ENCODE measurements at regions not wholly inside any gene's neighbourhood (a gene's known extent, or its start where the extent isn't known, plus 50 kb on each side); places are given as distances from the start of the nearest gene placed in this dataset.

DNA sequence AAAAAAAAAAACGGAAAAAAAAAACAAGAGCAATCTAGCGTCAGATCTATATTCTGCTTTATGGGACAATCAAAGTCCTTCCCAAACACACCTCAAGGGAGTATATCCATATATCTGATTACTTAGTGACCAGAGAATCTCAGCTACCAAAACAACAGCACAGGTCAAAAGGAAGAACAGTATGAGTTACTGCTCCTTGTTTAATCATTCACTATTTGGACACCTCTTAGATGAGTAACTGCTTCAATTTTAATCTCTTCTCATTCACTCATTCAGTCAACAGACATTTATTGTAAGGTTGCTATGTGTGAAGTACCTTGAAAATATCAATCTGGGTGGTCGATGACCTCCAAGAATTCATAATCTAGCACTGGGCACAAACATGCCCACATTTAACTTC lies 193.2 kb downstream of the IRS2 start:
- DNase-seq: no peak

- no peak for DNase-seq
Measured at GRCh38 chr13:109592770-109593169, 193.6 kb downstream of the IRS2 start.

DNA sequence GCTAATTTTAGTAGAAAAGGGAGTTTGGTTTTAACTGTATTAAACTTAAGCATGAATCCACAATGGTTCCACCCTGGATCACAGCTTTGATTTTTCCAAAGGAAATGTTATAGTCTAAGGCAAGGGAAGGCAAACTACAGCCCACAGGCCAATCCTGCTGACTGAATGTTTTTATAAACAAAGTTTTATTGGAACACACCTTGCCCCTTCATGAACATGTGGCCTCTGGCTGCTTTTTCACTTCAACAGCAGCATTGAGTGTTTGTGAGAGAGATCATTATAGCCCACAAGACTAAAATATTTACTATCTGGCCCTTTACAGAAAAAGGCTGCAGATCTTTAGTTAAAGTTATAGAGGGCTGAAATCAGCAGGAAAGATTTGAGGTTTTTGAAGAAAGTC lies 198.7 kb downstream of the IRS2 start:
- no peak for DNase-seq

- DNase-seq: no peak
Measured at GRCh38 chr13:109586509-109587346, 199.7 kb downstream of the IRS2 start.

DNA sequence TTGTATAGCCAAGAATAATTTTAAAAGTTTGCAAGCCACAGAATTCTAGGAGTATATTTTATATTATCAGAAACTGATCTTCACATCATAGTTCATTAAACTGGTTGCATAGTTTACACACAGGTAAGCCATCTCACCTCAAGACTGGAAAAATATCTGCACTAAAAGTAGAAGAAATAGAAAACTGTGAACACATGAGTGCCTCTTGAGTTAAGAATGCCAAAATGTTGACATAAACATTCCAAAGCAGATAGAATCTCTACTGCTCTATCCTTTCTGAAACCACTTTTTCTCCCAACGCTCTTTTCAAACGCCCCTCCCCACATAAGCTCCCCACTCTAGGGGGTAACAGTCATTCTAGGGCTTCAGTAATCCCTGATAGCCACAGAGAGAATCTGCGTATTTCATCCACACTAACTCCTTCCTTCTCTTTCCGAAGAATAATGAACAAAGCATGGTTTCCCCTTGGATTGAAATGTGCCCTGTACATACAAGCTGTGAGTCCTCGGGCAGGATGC lies 201.5 kb downstream of the IRS2 start:
- no peak for DNase-seq

GRCh38 chr13:109577191-109577700 lies 209.1 kb downstream of the IRS2 start:
- no peak for DNase-seq

GRCh38 chr13:109576331-109576813 lies 210.0 kb downstream of the IRS2 start:
- DNase-seq: no peak

DNA sequence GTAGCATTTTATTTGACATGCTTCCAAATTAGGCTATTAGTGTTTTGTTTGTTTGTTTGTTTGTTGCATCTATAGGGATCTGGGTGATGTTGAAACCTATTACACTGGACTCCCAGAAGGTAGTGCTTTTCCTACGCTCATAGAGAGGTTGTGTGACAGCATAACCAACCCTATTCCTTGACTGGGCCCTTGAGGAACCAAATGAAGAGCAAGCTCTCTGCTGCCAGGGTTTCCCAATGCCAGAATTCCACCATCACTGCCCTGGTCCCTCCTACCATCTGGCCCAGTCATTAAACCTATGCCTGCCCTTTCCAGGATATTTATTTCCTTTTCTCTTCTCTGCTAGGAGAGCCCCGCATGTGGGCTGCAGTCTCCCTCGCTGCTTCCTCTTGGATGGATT lies 210.6 kb downstream of the IRS2 start:
- no peak for DNase-seq

DNA sequence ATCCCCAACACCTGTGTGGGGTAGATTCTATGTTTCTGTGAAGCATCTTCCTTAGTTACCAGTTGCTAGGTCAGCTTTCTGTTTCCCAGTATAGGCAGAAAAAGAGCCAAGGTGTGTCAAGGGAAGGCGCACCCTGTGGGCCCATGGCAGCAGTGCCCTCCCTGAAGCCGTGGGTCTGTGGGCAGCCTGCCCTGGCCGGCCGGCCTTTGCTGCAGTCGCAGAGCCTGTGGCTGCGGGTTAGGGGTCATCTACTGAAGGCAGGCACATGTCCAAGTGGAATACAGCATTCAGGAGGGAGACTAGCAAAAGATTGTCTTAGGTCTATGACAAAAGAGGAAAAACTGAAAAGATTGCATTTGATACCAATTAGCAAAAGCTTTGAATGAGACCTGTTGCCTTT lies 214.0 kb downstream of the IRS2 start:
- DNase-seq: no peak

- no peak for DNase-seq
Measured at GRCh38 chr13:109569958-109570711, 216.2 kb downstream of the IRS2 start.

DNA sequence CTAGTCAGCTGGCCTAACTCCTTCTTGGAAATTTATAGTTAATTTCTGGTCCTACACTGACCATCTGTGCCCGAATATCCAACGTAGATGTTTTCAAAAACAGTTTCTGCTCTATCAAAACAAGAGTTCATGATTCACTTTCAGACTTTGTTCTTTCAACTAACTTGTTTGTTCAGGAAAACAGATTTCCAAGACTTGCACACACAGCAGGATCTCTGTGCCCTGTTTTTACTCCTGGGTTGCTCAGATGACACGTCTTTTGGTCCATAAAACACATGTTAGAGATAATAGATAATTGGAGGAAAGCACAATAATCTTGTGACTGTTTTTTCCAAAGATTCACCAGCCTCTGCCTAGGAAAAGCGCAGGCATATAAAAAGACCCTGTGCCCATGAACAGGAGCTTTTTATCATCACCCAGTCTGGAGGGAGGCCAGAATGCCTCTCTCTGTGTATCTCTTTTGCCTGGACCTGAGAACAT lies 218.0 kb downstream of the IRS2 start:
- no peak for DNase-seq

DNA sequence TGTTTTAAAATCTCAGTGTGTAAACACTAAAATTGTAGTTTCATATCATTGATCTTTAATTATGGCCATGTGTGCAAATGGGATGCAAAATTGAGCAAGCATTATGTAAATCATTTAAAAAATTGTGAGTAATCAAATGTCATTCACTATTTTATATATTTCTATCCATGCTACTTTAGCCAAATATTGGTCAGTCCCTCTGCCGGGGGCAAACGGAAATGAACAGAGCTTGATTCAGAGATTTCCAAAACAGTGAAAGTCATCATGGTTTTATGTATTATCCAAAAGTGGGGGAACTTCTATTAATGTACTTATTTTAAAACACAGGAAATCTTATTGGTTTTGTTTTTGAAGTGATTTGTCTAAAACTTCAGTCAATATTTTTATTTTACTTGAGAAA lies 219.1 kb downstream of the IRS2 start:
- no peak for DNase-seq

DNA sequence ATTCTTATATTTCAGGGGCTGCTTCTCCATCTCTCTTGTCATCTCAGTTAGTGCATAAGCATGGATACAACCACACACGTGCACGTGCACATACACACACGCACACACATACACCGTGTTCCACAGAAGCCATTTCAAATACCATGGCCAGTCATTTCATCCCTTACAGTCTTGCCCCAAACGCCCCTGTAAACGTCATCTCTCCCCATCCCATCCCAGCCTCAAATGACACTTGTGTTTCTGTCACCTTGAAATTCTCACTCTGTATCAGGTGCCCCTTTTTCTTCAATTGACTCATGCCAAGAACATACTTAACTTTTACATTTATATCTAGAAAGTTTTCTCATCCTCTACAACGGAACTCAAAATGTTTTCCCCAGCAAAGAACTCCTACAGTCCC lies 220.5 kb downstream of the IRS2 start:
- DNase-seq: no peak

GRCh38 chr13:109548374-109548773 lies 238.0 kb downstream of the IRS2 start:
- DNase-seq: no peak

DNA sequence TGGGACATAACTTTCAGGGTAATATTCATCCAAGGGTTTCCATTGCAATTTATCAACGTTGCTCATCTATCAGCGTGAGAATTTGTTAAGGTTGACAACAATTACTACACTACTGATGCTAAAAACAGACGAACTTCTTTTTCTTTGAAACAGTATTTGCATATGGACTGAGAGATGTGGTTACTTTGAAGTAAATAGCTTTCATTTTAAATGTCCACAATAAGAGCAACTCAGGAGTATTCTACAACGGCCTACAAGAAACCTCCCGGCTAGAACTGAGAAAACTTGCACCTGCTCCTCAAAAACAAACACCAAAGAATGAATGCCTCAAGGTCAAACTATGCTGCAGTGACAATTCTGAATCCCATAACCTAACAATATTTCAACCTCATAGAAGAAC lies 238.4 kb downstream of the IRS2 start:
- no peak for DNase-seq

DNA sequence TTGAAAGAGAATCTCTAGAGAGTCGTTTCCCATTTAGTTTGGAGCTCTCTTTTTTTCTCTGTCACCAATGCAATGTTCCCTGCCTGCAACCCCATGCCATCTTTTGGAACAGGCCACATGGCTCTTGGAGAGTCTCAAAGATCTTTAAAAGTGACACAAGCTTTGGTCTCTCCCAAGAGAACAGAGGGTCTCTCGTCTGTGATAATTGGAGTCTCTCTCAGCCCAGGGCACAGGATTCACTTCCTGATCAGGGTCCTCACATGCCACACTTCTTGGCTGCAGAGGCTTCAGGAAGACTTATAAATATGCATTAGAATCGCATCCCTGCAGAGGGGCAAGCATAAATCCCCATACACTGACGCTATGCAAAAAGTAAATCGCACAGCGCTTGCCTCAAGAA lies 240.5 kb downstream of the IRS2 start:
- DNase-seq: no peak

- no peak for DNase-seq
Measured at GRCh38 chr13:109541081-109541480, 245.3 kb downstream of the IRS2 start.

GRCh38 chr13:109537584-109537983 lies 248.8 kb downstream of the IRS2 start:
- DNase-seq: no peak

GRCh38 chr13:109533350-109533749 lies 253.0 kb downstream of the IRS2 start:
- no peak for DNase-seq

DNA sequence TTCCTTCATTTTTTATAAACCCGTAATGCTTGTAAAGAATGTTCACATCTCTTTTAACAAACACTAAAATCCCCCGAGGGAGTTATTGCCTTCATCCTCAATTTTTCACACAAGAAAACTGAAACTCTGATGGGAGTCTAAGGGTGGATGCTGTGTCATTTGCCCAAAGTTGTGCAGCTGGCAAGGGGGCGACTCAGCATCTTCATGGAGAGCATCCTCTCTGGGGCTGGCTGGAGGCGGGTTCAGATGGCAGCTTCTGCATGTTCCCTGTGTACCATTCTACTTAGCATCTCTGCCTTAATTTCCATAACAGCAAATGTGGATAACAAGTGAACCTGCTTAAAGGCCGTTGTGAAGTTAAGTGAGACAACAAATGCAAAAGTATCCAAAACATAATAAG lies 256.4 kb downstream of the IRS2 start:
- DNase-seq: no peak

- no peak for DNase-seq
Measured at GRCh38 chr13:109521719-109522118, 264.7 kb downstream of the IRS2 start.

- no peak for DNase-seq
Measured at GRCh38 chr13:109517517-109517916, 268.9 kb downstream of the IRS2 start.

GRCh38 chr13:109516186-109516585 lies 270.2 kb downstream of the IRS2 start:
- no peak for DNase-seq
